ENCODE measurements at regions not wholly inside any gene's neighbourhood (a gene's known extent, or its start where the extent isn't known, plus 50 kb on each side); places are given as distances from the start of the nearest gene placed in this dataset.
A peak's percentile ranks its signal among the peaks of the same experiment; 100 is the strongest.

DNA sequence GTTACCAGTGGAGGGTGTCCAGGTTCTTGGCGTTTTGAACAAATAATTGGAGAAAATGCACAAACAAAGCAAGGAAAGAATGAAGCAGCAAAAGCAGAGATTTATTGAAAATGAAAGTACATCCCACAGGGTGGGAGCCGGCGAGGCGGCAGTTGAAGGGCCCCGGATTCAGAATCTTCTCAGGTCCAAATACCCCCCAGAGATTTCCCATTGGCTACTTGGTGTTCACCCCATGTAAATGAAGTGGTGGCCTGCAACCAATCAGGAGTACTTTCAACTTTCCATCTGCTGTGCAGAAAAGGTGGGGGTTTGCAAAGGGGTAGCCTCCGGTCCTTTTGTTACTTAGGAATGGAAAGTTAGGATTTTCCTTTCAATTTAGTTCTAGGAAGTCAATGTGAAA, 1447.0 kb downstream of the C4orf33 start:
- DNase-seq (ENCODE audit: low read depth in 4 of 4, low spot score in 2 of 4), result no peak

DNA sequence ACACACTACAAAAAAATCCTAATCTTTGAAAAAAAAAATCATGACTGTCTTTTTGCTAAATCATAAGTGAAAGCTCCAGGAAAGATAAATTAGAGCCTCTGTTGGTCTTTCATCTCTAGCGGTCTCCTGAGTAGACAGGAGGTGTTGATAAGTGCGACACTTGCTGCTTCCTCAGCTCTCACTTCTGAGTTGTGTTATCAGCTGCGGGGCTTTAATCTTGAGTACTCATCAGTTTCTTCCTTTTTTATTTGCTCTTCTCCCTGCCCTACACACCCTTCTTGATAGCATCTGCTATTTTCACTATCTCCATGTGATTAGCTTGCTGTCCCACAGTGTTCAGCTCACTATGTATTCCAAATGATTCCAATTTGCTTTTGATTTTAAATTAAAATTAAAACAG, 1449.2 kb downstream of the C4orf33 start:
- DNase-seq (ENCODE audit: low read depth in 4 of 4, low spot score in 2 of 4), result no peak

DNA sequence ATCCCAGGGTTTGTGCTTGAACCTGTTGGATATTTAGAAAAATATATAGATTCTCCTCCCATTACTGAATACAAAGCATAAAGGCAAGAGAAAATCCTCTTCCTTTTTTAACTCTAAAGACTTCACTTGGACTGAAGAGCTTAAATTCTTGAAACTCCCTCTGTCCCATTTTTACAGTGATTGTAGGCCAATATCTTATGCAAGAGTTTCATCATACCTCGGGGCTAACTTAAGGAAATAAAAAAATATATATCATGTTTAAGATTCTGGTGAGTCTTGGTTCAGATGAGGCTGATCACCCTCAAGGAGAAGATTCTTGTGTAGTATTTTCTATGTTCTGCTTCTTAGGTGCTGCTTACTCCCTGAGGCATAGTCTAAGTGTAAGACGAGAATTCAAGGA, 1449.6 kb downstream of the C4orf33 start:
- no peak for DNase-seq (ENCODE audit: low read depth in 4 of 4, low spot score in 2 of 4)

DNA sequence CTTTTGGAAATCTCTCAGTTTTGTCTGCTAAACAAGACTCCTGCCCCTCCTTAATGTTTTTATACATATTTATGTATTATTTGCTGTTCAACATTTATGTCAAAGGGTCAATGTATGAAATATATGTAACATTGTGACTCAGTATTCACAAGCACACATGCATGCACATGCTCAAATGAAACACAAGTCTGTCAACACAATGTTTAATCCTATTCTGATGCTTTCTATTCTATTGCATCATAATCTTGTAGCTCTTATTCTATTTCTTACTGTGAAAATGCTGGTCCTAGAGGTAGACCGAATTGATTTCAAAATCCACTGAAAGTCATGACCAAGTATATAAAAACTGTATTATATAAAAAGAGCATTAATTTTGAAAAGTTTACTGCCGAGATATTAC, 1463.3 kb downstream of the C4orf33 start:
- DNase-seq (ENCODE audit: low read depth in 4 of 4, low spot score in 2 of 4), result no peak

DNA sequence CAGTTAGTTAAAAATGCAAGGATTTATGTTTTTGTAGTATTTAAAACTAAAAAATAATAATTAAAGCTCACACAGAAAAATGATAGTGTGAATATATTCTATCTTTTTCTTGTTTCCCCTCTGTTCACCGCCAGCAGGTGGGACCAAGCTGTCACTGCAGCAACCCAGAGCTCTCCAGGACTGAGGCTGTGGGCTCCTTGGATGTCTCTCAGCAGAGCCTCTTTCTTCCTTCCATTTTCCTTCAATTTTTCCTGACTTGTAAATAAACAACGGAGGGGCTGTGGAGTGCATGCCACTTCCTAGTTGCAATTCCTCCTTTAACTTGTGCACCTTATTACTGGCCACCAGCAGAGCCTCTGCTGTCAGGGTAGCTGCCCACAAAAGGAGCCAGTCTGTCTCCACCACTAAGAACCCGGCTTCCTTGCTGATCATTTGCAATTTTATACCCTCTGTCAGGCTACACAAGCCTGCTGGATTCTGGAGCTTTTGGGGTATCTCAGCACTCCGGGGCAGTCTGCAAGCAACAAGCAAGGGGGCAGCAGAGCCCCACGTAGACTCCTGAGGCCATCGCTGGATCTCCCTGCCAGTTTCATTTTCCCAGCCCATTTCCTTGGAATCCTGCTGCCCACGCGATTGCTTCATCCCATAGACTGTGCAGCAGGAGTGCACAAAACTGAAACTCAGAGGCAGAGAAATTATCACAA, 1467.4 kb downstream of the C4orf33 start:
- peak; percentile 17 to 40 (median 24) for DNase-seq (ENCODE audit: low read depth in 4 of 4, low spot score in 2 of 4)

DNA sequence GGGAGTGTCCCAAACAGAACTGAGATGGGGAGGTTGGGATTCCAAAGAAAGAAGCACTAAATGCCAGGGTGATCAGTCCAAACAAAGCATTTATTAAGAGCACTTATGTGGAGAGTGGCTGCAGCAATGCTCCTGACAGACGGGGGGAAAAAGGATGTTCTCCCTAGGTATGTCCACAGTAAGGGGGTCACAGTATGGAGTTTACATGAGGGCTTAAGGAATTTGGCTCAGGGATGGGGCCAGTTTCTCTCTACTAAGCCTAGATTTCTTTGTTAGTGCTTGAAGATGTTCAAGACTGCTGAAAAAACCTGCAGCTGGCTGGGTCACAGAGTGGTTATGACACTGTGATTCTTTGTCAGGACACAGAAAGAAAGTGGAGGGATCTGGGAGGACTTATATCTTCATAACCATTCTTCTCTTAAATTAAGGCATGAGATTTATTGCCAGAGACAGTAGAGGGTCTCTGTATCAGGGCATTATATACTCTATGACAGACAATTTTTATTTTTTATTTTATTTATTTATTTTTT, 1468.0 kb downstream of the C4orf33 start:
- peak in 1 of 4 donors; percentile 4 for DNase-seq (ENCODE audit: low read depth in 4 of 4, low spot score in 2 of 4)

DNA sequence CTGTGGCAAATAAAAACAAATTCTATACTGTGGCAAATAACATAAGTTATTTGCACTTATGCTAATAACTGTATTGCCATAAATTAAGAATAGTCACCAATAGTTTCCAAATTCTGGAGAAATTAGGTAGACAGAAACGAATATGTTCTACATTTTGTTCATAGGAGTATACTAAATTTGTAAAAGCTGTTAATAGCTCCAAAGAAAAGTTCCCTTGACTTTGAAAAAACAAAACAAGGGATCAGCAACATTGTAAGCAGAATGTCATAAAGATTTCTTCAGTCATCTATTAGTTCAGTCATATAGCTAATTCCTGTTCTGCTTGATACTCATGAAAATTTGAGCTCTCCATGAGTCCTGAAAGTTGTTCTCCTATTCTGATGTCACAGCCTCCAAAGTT, 1472.8 kb downstream of the C4orf33 start:
- DNase-seq (ENCODE audit: low read depth in 4 of 4, low spot score in 2 of 4), result no peak

DNA sequence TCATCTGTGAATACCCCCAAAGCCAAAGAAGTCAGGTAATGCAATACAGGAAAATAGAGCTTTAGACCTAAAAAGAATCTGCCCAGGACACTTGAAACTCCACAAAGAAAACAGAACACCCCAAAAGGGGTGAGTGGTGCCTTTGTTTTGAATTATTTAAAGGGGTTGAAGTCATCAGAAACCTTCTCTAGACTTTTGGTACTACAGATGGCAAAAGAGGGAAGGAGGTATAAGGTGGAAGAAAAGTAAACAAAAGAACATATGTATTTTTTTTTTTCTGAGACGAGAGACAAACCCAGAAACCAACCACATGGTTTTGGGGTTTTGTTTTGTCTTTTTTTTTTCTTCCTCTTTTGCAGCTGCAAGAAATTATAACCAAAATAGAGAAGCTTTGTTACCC, 1477.8 kb downstream of the C4orf33 start:
- no peak for DNase-seq (ENCODE audit: low read depth in 4 of 4, low spot score in 2 of 4)

DNA sequence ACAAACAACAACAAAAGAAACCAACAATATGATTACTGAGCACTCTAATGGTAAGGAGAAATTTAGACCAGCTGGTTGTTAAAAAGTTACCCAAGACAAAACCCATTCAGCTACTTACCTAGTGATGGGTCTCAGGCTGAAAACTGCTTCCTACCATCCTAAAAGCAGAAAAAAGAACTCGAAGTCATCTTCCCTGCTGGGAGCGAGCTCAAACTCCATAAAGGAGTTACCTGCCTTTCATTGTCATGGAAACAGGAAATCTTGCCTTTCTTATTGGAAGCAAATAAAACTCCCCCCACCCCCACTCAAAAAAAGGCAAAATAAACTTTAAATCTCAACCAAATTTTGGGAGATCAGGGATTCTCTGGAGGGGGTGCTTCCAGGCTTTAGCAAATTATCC, 1478.3 kb downstream of the C4orf33 start:
- DNase-seq (ENCODE audit: low read depth in 4 of 4, low spot score in 2 of 4), result no peak

DNA sequence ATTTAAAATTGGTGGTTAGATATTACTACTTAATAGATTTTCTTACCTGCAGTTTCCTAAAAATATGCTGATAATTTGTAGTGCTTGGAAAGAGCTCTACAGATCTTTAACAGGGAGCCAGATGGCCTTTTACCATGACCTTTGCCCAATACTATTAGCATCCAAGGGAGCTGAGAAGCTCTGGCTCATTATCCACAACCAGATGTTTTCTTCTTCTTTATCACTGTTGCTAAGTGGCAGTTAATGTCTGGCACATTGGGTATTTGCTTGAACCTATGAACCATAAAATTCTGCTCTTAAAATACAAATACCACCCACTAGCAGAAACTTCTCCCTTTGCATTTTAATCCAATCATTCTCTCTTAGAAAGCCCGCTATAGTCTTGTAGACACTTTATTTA, 1480.3 kb downstream of the C4orf33 start:
- no peak for DNase-seq (ENCODE audit: low read depth in 4 of 4, low spot score in 2 of 4)

DNA sequence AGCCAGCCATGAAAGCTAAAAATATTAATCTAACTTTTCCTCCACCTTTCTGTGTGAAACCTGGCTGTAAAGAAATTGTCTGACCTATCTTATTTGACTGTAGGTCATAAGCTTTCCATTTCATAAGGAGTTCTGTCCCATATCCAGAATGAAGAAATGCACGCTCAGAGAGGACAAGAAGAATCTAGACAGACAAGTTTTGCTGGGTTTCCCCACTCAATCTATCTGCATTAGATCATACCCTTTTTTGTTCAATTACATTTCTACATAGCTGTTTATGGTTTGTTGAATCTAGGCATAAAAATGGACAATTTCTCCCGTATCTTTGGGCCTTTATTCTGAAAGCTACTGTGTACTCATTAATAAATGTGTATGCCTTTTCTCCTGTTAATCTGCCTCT, 1495.1 kb downstream of the C4orf33 start:
- no peak for DNase-seq (ENCODE audit: low read depth in 4 of 4, low spot score in 2 of 4)

DNA sequence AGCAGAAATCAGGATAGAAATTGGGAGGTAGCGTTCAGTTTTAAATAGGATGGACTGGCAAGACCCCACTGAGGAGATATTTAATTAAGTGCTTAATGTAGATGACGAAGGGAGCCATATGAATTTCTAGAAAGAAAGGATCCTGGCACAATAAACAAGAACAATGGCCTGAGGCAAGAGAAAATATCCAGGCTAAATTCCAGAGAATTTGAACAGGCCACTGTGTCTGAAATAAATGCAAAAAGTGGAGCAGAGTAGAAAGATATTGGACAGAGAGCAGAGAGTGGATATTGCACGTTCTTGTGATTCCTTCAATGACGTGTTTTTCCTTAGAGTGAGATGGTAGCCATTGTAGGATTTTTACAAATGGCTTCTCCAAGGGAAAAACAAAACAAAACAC, 1504.8 kb downstream of the C4orf33 start:
- DNase-seq (ENCODE audit: low read depth in 4 of 4, low spot score in 2 of 4), result no peak

DNA sequence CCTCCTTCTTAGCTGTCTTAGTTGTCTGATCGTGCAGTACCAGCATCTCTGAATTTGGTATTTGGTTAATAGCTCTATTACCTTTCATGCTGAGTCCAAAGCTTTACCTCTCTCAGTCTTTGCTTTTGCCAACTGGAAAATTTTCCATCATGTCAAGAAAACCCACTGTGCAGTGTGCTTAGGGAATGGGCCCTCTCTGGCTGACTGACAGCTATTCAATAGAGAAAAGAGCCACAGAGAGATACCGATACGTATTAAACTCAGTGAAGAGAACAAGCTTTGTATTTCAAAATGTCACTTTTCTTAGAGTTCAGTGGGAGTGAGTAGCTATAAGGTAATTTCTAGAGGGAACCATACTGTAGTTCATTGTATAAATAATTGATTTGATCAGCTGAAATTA, 1507.1 kb downstream of the C4orf33 start:
- DNase-seq (ENCODE audit: low read depth in 4 of 4, low spot score in 2 of 4), result no peak

DNA sequence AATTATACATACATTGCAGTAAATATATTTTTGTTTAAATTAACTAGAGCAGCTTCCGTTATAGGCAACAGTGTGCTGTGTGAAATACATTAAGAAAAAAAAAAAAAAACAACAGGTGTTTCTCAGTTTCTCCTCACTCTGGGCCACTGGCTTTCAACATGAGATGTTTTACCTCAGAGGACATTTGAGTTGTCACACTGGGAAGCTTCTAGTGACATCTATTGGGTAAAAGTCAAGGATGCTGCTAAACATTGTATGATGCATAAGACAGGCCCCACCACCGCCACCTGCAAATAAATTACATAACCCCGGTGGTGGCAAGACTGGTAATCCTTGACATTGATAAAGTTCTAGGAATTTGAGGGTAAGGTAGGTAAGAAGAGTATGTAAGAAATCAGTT, 1512.2 kb downstream of the C4orf33 start:
- DNase-seq (ENCODE audit: low read depth in 4 of 4, low spot score in 2 of 4), result no peak

DNA sequence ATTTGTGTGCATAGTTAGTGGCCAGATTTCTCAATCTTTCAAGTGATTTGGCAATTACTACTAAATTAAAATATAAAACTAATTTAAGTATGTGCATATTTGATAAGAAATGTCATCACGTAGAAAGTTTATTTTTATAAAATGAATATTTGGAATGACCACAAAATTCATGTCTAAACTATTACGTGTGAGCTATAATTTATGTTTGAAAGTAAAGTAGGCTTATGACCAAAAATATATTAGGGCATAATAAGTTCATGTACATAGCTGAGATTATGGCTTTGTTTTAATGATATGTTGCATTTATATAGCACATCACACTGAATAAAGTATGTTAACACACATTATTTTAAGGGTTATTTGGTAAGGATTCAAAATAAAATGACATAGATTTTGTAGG, 1532.6 kb downstream of the C4orf33 start:
- DNase-seq (ENCODE audit: low read depth in 4 of 4, low spot score in 2 of 4), result no peak

DNA sequence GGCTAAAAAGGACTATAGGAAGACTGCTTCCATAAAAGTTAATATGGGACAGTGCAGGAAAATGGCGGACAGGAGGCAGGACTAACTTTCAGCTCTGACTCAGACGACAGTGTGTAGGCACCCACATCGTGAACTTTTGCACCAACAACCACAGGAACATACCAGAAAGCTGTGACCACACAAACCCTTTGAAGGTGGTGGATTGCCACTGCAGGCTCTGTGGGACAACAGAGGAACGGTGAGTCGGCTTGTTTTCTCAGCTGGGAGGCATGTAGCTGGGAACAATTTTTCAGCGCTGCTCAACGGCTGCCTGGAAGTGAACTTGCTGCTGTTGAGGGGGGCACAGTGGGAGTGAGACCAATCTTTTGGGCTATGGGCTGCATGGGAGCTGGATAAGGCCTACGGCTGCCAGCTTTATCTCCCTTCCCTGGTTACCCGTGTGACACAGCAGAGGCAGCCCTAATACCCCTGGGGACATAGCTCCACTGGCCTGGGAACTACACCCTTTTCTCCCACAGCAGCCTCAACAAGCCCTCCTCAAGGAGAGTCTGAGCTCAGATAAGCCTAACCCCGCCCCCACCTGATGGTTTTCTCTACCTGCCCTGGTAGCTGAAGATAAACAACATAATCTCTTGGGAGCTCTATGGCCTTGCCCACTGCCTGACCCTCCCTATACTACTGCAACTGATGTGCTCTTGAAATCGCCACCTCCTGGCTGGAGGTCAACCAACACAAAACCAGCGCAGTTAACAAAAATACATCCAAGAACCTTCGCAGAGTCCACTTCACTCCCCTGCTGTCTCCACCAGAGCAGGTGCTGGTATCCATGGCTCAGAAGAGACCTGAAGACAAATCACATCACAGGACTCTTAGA, 1537.0 kb downstream of the C4orf33 start:
- DNase-seq (ENCODE audit: low read depth in 4 of 4, low spot score in 2 of 4), result no peak

DNA sequence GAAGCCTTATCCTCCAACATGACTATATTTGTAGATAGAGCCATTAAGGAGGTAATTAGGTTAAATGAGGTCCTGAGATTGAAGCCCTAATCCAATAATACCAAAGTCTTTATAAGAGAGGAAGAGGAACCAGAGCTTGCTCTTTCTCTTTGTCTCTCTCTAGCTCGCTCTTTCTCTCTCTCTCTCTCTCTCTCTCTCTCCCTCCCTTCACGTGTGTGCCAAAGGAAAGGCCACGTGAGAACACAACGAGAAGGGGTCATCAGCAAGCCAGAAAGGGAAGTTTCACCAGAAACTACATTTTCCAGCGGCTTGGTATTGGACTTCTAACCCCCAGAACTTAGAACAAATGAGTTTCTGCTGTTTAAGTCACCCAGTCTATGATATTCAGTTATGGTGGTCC, 1540.5 kb downstream of the C4orf33 start:
- no peak for DNase-seq (ENCODE audit: low read depth in 4 of 4, low spot score in 2 of 4)

DNA sequence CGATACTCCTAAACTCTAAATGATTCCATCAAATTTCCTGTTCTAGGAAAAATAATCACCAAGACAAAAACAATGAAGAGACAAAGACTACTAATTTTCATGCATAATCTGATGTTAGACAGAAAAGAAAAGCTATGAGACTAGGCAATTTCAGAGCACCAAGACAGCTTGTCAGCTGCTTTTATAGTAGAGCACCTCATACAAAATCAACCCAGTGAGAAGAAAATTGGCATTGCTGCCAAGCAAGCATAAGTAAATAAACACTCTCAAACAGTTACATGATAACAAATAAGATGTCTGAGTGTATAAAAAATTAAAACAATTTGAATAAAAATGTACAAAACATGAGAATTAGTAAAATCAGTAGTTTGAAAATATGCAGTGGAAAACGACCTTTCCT, 1544.6 kb downstream of the C4orf33 start:
- DNase-seq (ENCODE audit: low read depth in 4 of 4, low spot score in 2 of 4), result no peak

DNA sequence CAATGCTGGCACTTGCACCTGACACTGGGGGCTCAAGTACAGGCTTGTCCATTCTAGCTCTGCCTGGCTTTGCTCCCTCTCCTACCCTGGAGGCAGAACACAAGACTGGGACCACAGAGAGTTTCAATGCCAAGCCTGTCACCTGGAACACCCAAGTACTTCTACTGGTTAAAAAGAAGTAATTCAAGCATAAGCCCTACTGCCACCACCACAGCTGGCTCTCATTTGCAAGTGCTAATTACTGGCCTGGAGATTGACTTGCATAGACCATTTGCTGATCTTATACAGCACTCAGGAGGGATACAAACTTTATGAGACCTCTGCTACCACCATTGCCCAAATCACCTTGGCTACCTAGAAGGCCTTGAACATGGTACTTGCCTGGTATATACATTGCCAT, 1550.9 kb downstream of the C4orf33 start:
- DNase-seq (ENCODE audit: low read depth in 4 of 4, low spot score in 2 of 4), result no peak

DNA sequence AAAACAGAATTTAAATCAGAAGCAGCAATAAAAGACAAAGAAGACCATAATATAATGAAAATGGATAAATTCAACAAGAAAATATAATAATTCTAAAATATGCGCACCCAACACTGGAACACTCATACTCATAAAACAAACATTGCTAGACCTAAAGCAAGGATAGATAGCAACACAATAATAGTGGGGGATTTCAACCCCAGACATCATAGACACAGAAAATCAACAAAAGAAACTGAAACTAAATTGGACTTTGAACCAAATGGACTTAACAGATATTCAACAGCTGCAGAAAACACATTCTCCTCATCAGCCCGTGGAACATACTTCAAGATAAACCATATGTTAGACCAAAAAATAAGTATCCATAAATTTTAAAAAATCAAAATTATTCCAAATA, 1552.6 kb downstream of the C4orf33 start:
- no peak for DNase-seq (ENCODE audit: low read depth in 4 of 4, low spot score in 2 of 4)

DNA sequence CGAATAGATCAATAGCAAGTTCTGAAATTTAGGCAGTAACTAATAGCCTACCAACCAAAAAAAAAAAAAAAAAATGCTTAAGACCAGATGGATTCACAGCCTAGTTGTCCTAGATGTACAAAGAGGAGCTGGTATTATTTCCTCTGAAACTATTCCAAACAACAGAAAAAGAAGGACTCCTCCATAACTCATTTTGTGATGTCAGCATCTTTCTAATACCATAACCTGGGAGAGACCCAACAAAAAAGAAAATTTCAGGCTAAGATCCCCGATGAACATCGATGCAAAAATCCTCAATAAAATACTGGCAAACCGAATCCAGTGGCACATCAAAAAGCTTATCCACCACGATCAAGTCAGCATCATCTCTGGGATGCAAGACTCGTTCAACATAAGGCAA, 1557.9 kb downstream of the C4orf33 start:
- no peak for DNase-seq (ENCODE audit: low read depth in 4 of 4, low spot score in 2 of 4)

DNA sequence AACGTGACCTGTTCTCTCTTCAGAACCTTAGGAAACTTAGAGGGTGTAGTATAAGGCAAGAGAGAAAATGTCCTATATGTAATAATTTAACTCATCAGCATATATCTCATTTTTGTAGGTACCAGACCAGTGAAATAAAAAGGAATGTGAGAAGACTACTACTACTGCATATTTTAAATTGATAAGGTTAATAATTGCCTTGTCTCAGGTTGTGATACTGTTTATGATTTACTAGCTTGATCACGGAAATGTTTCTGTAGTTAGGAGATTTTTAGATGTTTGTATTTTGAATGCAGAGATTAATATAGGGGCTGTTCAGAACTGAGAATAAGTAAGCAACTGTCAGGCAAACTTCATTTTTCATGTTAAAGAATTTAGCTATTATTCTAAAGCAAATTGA, 1563.4 kb downstream of the C4orf33 start:
- no peak for DNase-seq (ENCODE audit: low read depth in 4 of 4, low spot score in 2 of 4)
